ENCODE measurements at regions not wholly inside any gene's neighbourhood (a gene's known extent, or its start where the extent isn't known, plus 50 kb on each side); places are given as distances from the start of the nearest gene placed in this dataset.
"Not testable (repeated sequence)": the region's sequence is repeated elsewhere in the genome, so short reads cannot be mapped to it uniquely, and the experiment has no call there.

GRCh38 chr7:49630513-49630912 lies 142.9 kb upstream of the VWC2 start:
- peak; percentile 14 for DNase-seq

DNA sequence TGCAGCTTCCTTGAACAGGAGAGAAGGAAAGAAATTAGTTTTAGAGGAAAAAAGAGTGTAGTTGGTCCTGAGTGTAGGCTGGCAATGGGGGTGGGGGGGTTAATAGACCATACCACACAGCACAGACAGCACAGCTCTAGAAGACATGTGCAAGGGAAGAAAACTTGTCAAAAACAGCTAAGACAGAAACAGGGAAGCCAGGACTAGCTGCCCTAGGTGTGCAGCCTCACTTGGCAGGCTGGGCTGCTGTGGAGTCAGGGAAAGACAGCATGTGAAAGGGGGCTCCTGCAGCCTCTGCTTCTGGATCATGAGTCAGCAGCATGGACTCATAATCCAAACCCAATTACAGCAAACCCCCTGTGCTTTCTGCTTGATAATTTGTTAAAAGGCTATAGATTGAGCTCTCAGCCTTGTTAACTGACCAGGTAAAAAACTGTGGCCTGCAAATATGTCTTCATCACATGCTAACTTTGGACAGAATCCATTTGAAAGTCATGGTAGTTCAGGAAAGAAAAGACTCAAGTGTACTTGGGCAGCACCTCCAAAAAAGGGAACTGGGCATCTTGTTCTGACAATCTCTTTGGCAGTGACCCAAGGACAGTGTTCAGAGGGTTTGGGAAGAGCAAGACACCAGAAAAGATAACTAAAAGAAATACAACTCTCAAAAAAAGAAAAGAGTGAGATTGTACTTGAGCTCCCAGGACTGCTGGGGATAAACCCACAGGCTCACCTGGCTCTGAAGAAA lies 142.2 kb upstream of the VWC2 start:
- peak; percentile 53 for DNase-seq

DNA sequence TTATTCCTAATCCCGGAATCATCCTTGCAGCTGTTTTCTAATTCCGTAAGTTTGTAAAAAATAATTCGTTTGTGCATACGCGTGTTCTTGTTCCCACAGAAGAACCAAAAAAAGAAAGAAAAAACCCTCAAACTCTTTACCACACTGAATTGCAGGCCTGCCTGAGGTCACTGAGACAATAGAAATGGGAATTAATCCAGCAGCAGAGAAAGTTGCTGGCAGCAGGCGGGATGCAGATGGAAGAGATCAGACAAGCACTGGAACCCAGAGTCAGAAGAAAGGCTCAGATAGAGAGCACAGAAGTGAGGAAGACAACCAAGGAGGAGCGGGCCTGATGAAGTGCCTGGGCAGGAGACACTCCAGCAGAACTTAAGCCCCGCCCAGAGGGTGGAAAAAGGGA lies 141.5 kb upstream of the VWC2 start:
- no peak for DNase-seq

GRCh38 chr7:49635800-49636199 lies 137.6 kb upstream of the VWC2 start:
- DNase-seq, result peak; percentile 29

GRCh38 chr7:49636400-49636799 lies 137.0 kb upstream of the VWC2 start:
- no peak for DNase-seq

DNA sequence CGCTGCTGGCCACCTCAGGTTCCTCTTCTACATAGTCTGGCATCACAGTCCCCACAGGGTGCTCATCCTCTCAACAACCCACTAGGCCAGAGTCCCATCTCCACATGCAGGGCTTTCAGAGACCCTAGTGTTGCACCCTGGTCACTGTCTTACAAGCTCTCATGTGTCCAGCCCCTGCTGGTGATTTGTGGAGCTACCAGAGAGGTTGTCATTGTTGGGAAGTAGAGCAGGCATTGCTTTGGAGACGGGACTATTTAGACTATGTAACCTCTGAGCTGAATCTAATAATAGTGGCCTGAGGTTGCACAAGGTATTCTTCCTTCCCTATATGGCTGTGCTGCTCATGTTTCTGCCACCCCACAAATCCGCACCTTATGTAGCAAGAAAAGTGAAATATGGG lies 135.3 kb upstream of the VWC2 start:
- DNase-seq, result peak; percentile 1

GRCh38 chr7:49639068-49639593 lies 134.3 kb upstream of the VWC2 start:
- no peak for DNase-seq

DNA sequence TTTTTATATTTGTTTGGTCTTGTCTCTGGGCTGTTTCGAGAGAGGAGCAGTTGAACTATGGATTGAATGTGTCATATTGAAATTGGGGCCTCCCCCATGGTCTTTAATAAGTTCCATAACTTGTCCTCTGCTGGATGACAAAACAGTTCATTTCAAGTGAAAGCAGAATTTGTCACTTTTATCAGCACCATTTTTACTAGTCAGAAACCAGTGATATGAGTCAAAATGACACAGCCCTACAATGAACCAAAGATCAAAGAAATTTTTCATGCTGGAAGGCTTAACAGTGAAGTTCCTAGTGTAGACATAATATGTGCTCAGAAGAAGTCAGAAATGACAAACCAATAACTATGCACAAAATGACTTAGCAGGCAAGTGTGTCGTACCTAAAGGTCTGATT lies 133.6 kb upstream of the VWC2 start:
- no peak for DNase-seq

- no peak for DNase-seq
Observed at GRCh38 chr7:49643321-49643720, 130.1 kb upstream of the VWC2 start.

DNA sequence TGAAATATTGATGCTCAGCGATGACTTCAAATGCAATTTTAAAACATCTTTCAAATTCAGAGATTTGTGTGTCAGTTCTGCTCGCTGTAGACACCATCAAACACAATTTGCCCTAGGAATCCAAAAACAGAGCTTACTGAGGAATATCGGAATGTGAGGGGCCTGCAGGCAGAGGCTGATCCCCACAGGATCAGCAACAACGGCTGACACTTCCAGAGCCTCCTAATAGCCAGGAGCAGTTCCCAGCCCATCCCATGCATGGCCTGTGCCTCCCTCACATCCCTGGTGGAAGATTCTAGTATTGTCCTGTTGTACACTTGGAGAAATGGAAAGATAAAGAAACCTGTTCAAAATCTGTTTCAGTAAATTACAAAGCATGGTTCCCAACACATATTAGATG lies 129.7 kb upstream of the VWC2 start:
- DNase-seq, result no peak

DNA sequence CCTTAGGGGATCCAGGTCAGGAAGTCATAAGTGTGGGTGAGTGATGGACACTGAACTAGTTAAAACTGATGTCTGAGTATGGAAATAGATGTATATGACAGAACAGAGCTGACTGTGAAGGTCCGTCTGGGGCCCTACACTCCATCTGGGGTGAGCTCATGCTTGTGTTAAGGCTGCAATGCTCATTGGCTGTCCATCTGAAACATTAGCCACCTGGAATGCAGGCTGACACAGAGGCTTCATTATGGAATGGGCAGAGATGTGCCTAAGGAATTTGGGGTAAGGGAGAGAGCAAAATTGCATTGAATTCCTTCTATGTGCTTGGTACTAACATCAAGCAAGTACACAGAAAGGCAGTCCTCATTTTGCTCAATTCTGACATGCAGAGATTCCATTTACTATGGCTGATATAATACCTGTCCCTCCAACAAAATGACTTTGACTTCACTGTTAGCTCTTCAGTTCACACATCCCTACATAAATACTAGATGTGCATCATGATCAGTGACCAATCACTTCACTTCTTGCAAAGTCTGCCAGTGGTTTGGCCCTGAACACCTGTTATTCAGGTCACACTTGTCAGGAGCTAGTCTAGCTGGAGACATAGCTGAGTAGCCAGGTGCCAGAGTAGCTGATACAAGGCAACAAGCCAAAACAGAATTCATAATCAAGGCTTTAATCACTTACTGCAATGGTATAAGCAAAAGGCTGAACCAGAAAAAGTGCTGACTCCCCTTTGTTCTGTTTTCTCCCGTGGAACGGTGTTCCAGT lies 128.9 kb upstream of the VWC2 start:
- no peak for DNase-seq

GRCh38 chr7:49645296-49645695 lies 128.1 kb upstream of the VWC2 start:
- DNase-seq, result no peak

GRCh38 chr7:49660170-49660783 lies 113.2 kb upstream of the VWC2 start:
- DNase-seq, result no peak

GRCh38 chr7:49660976-49661375 lies 112.5 kb upstream of the VWC2 start:
- no peak for DNase-seq

- not testable (repeated sequence) for DNase-seq
Observed at GRCh38 chr7:49665963-49666362, 107.5 kb upstream of the VWC2 start.

DNA sequence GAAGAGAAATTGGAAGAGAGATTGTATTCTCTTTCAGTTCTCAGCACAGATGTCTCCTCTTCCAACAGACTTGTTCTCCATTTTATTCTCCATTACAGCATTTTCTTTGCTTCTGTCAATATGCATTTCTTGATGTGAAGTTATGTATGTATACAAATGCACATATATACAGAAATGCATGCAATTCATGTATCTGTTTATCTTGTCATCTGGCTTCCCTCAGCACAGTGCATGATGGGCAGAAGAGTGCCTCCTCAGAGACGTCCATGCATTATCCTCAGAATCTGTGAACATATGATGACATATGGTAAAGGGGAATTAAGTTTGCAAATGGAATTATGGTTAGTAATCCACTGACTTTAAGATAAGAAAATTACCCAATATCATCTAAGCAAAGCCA lies 106.7 kb upstream of the VWC2 start:
- DNase-seq, result no peak

- DNase-seq, result no peak
Observed at GRCh38 chr7:49669285-49669684, 104.2 kb upstream of the VWC2 start.

DNA sequence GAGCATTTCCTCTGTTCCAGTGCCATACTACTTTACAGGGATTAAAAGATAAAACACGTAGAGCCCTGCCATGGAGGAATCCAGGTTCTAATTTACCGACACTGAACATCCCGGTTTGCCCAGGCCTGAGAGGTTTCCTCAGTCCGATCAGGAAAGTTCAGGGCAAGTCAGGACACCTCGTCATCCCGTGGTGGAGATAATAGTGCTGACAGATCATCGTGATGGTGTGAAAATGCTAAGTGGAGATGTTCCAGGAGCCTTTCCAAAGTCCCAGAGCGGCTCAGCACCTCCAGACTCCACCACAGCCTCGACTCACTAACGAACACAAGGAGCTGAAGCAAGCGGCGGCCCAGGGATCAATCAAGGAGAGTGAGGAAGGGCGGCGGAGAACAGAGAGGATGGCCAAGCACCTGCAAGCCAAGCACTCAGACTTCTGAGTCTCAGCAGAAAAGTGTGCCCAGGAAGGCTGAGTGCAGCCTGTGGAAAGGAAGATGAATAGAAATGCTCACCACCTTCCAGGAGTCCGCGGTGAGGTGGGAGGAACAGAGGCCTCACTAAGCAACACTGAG lies 103.7 kb upstream of the VWC2 start:
- DNase-seq, result no peak

GRCh38 chr7:49670991-49671390 lies 102.4 kb upstream of the VWC2 start:
- DNase-seq, result no peak

DNA sequence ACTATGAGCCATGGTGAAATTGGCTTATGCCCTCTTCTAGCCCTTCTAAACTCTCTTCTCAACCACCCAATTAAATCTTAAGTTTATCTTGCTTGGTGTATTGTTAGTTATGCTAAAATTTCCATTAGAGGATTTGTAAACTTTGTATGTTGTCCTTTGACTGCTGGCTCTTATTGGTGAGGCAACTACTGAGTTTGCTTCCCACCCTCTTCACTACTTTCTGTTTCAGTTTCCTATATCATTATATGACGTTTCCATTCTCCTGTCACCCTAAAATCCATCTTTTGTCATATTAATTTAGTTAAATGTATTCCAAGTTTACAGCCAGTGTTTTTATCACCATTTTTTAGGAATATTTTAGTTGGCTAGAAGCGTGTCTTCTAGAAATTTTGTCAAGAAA lies 80.9 kb upstream of the VWC2 start:
- DNase-seq, result peak; percentile 37

- no peak for DNase-seq
Observed at GRCh38 chr7:49695971-49696370, 77.5 kb upstream of the VWC2 start.

DNA sequence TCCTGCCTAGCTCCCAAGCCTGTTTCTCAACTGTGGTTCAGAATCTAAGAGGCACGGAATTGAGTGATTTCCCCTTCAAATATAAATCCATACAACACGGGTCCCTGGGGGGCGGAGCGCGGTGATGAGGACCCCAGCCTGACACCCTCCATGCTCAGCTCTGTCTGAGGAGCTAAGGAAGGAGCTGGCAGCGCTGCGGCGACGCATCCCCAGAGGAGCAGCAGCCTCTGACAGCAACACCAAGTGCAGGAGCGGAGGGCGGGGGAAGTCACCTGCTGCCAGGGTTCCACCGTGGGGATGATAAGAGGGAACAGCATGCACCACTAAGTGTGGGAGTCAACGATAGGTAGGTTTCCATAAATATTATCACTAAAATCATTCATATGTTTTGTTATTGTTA lies 72.6 kb upstream of the VWC2 start:
- no peak for DNase-seq

DNA sequence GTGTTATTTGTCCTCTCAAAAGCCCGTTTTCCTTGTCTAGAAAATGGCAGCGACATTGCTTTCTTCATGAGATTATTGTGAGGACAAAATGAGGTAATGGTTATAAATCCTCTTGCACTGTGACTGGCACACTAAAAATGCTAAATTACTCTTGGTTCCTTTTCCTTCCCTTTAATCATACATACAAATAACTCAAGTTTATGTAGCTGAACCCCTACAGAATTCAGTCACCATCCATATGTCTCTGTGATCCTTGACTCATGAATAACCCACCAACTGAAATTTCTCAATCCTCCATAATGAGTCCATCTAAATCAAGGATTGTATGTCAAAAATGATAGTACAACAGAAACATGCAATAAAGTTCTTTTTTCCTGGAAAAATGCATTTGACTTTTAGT lies 71.3 kb upstream of the VWC2 start:
- DNase-seq, result no peak

- no peak for DNase-seq
Observed at GRCh38 chr7:49703337-49703736, 70.1 kb upstream of the VWC2 start.

Data from OCI-M1 (cell line).